CD4-positive, alpha-beta memory T cell (primary cell): ENCODE measurements at regions not wholly inside any gene's neighbourhood (a gene's known extent, or its start where the extent isn't known, plus 50 kb on each side); places are given as distances from the start of the nearest gene placed in this dataset.

Experiments
- CTCF ChIA-PET: fragments of 350-600 bp; sonication (Branson Sonifier 250); formaldehyde crosslinking; loops from one replicate; lab custom pipeline; 2021; ENCODE audit warnings: inconsistent platforms; ENCODE audit not compliant: partially characterized antibody; lab: Charles Lee
- POLR2A ChIA-PET: fragments of 350-600 bp; sonication (Branson Sonifier 250); formaldehyde crosslinking; loops from one replicate; lab custom pipeline; 2021; ENCODE audit not compliant: partially characterized antibody; lab: Charles Lee
- DNase-seq, 5 donors: peaks; one replicate each; pipeline versions ENCODE4 v3.0.0 to v3.0.0-alpha.2; 2020 to 2022; ENCODE audit warnings: mixed read lengths in 1 of 5
- H3K27ac ChIP-seq: one replicate; pipeline ENCODE4 v1.7.0; 2013; ENCODE audit warnings: low read depth, low read length
- H3K27me3 ChIP-seq: 2 replicates; pipeline ENCODE4 v1.7.0; 2013; ENCODE audit warnings: mild to moderate bottlenecking, low read length, moderate library complexity; ENCODE audit not compliant: insufficient read depth
- H3K36me3 ChIP-seq: 2 replicates; pipeline ENCODE4 v1.7.0; 2013; ENCODE audit warnings: mild to moderate bottlenecking, low read length, moderate library complexity; ENCODE audit not compliant: insufficient read depth
- H3K4me1 ChIP-seq: 2 replicates; pipeline ENCODE4 v1.7.0; 2013; ENCODE audit warnings: mild to moderate bottlenecking, low read length, moderate library complexity; ENCODE audit not compliant: insufficient read depth
- H3K4me3 ChIP-seq, 2 donors: one replicate each; pipeline ENCODE4 v1.7.0; 2013; ENCODE audit warnings: low read length in 2 of 2, mild to moderate bottlenecking in 1 of 2
- H3K9me3 ChIP-seq, 2 donors: one replicate each; pipeline ENCODE4 v1.7.0; 2013; ENCODE audit warnings: low read length in 2 of 2, control low read depth in 1 of 2; ENCODE audit not compliant: control insufficient read depth in 1 of 2
- H3K27ac Mint-ChIP-seq, 7 donors: one replicate each; pipeline ENCODE4 v1.8.0; 2020 to 2021; ENCODE audit warnings: mixed read lengths in 7 of 7, mild to moderate bottlenecking in 6 of 7, inconsistent platforms in 3 of 7, moderate library complexity in 3 of 7
- H3K27me3 Mint-ChIP-seq, 2 donors: one replicate each; pipeline ENCODE4 v1.8.0; 2020 to 2021; ENCODE audit warnings: mixed read lengths in 2 of 2
- H3K36me3 Mint-ChIP-seq, 2 donors: one replicate each; pipeline ENCODE4 v1.8.0; 2020 to 2021; ENCODE audit warnings: mixed read lengths in 2 of 2, inconsistent platforms in 1 of 2, mild to moderate bottlenecking in 1 of 2
- H3K4me1 Mint-ChIP-seq, 4 donors: one replicate each; pipeline ENCODE4 v1.8.0; 2020 to 2021; ENCODE audit warnings: mixed read lengths in 4 of 4, mild to moderate bottlenecking in 1 of 4
- H3K4me3 Mint-ChIP-seq, 8 donors: one replicate each; pipeline ENCODE4 v1.8.0; 2020 to 2021; ENCODE audit warnings: mixed read lengths in 8 of 8, mild to moderate bottlenecking in 7 of 8, moderate library complexity in 6 of 8, inconsistent platforms in 3 of 8
- H3K9me3 Mint-ChIP-seq, 8 donors: one replicate each; pipeline ENCODE4 v1.8.0; 2020 to 2021; ENCODE audit warnings: mixed read lengths in 8 of 8, mild to moderate bottlenecking in 5 of 8, inconsistent platforms in 3 of 8, moderate library complexity in 1 of 8
- intact Hi-C: fragments of 100-400 bp; cut with micrococcal nuclease; formaldehyde crosslinking; loops from one replicate; pipeline ENCODE4 v1.15.1; 2023

- peaks cover 1 to 4% of the 10 kb centered on the region in 2 donors for H3K27me3 Mint-ChIP-seq
- no peaks in the 10 kb centered on the region for H3K4me1 ChIP-seq
- H3K4me3 ChIP-seq, result no peak overlapping the region
- no peaks in the 10 kb centered on the region for H3K9me3 ChIP-seq
- no peak for DNase-seq
- H3K36me3 Mint-ChIP-seq, result peaks cover 0 to 2% of the 10 kb centered on the region in 2 donors
- H3K9me3 Mint-ChIP-seq, result peaks cover 0 to 7% (median 2%) of the 10 kb centered on the region in 8 donors
- H3K4me1 Mint-ChIP-seq, result peaks cover 14 to 26% (median 20%) of the 10 kb centered on the region in 4 donors
- intact Hi-C loops, result loop anchor here (10.0 kb wide), 1 partner anchor 419 kb away; no protein-coding TSS in a partner anchor
- no peaks in the 10 kb centered on the region for H3K27me3 ChIP-seq
- no peak overlapping the region for H3K4me3 Mint-ChIP-seq
- H3K36me3 ChIP-seq, result no peaks in the 10 kb centered on the region
- ChIA-PET CTCF (interaction anchor here (1.3 to 6.9 kb wide), 3 partner anchors 28 to 504 kb away, joined by 3 to 68 read pairs (median 30); no protein-coding TSS in a partner anchor), POLR2A (no interaction called here)
- no peak overlapping the region for H3K27ac ChIP-seq
- H3K27ac Mint-ChIP-seq, result no peak overlapping the region
Observed at GRCh38 chr12:94073441-94074051, 74.8 kb upstream of the PLXNC1 start.

- Mint-ChIP-seq H3K4me3 (no peak overlapping the region), H3K27ac (no peak overlapping the region), H3K27me3 (peaks cover 1 to 5% of the 10 kb centered on the region in 2 donors), H3K36me3 (peaks cover 0 to 2% of the 10 kb centered on the region in 2 donors), H3K4me1 (peaks cover 14 to 30% (median 22%) of the 10 kb centered on the region in 4 donors), H3K9me3 (peaks cover 0 to 3% (median 0%) of the 10 kb centered on the region in 8 donors)
- no peaks in the 10 kb centered on the region for H3K27me3 ChIP-seq
- H3K9me3 ChIP-seq, result no peaks in the 10 kb centered on the region
- no peaks in the 10 kb centered on the region for H3K36me3 ChIP-seq
- intact Hi-C loops, result loop anchor here (10.0 kb wide), 1 partner anchor 420 kb away; no protein-coding TSS in a partner anchor
- no peak for DNase-seq
- no peak overlapping the region for H3K4me3 ChIP-seq
- CTCF ChIA-PET, result interaction anchor here (0.6 to 6.9 kb wide), 18 partner anchors 9 to 1856 kb away, joined by 3 to 68 read pairs (median 4); partner anchors contain the start of gene SOCS2
- POLR2A ChIA-PET, result interaction anchor here (0.6 to 1.0 kb wide), 4 partner anchors 26 to 997 kb away, joined by 3 to 4 read pairs (median 3); no protein-coding TSS in a partner anchor
- H3K4me1 ChIP-seq, result no peaks in the 10 kb centered on the region
- H3K27ac ChIP-seq, result no peak overlapping the region
Observed at GRCh38 chr12:94074216-94074979, 74.0 kb upstream of the PLXNC1 start.

GRCh38 chr12:94074980-94075629 is 73.3 kb upstream of the PLXNC1 start:
- intact Hi-C loops, result loop anchor here (1.0 to 10.0 kb wide), 3 partner anchors 308 to 506 kb away; no protein-coding TSS in a partner anchor
- no peaks in the 10 kb centered on the region for H3K9me3 ChIP-seq
- ChIA-PET CTCF (interaction anchor here (0.6 to 6.9 kb wide), 21 partner anchors 8 to 1857 kb away, joined by 3 to 68 read pairs (median 4); partner anchors contain the start of gene SOCS2), POLR2A (interaction anchor here (0.6 to 1.0 kb wide), 3 partner anchors 25 to 627 kb away, joined by 3 read pairs; no protein-coding TSS in a partner anchor)
- H3K4me1 ChIP-seq, result no peaks in the 10 kb centered on the region
- no peaks in the 10 kb centered on the region for H3K27me3 ChIP-seq
- no peak for DNase-seq
- peaks cover 14 to 26% (median 20%) of the 10 kb centered on the region in 4 donors for H3K4me1 Mint-ChIP-seq
- H3K27ac Mint-ChIP-seq, result no peak overlapping the region
- no peak overlapping the region for H3K4me3 Mint-ChIP-seq
- peaks cover 0 to 2% of the 10 kb centered on the region in 2 donors for H3K36me3 Mint-ChIP-seq
- H3K27ac ChIP-seq, result no peak overlapping the region
- no peaks in the 10 kb centered on the region for H3K36me3 ChIP-seq
- H3K27me3 Mint-ChIP-seq, result peaks cover 1 to 5% of the 10 kb centered on the region in 2 donors
- peaks cover 0 to 3% (median 0%) of the 10 kb centered on the region in 8 donors for H3K9me3 Mint-ChIP-seq
- H3K4me3 ChIP-seq, result no peak overlapping the region

GRCh38 chr12:94077209-94077608 is 71.2 kb upstream of the PLXNC1 start:
- no peak overlapping the region for H3K4me3 Mint-ChIP-seq
- peaks cover 7 to 12% (median 10%) of the 10 kb centered on the region in 4 donors for H3K4me1 Mint-ChIP-seq
- Histone ChIP-seq H3K27me3 (no peaks in the 10 kb centered on the region), H3K4me1 (no peaks in the 10 kb centered on the region), H3K36me3 (no peaks in the 10 kb centered on the region), H3K9me3 (no peaks in the 10 kb centered on the region), H3K27ac (no peak overlapping the region), H3K4me3 (no peak overlapping the region)
- ChIA-PET CTCF (interaction anchor here (0.9 to 6.9 kb wide), 3 partner anchors 25 to 575 kb away, joined by 3 to 68 read pairs (median 30); no protein-coding TSS in a partner anchor), POLR2A (no interaction called here)
- no peaks in the 10 kb centered on the region for H3K9me3 Mint-ChIP-seq
- intact Hi-C loops, result loop anchor here (10.0 kb wide), 1 partner anchor 422 kb away; no protein-coding TSS in a partner anchor
- no peak overlapping the region for H3K27ac Mint-ChIP-seq
- no peaks in the 10 kb centered on the region for H3K36me3 Mint-ChIP-seq
- DNase-seq, result no peak
- H3K27me3 Mint-ChIP-seq, result peaks cover 1 to 5% of the 10 kb centered on the region in 2 donors

- H3K9me3 Mint-ChIP-seq, result peaks cover 0 to under 1% (median 0%) of the 10 kb centered on the region in 8 donors
- intact Hi-C loops, result loop anchor here (10.0 kb wide), 1 partner anchor 423 kb away; no protein-coding TSS in a partner anchor
- H3K4me1 ChIP-seq, result no peaks in the 10 kb centered on the region
- ChIA-PET CTCF (interaction anchor here (0.6 to 6.1 kb wide), 3 partner anchors 24 to 312 kb away, joined by 3 to 30 read pairs (median 7); no protein-coding TSS in a partner anchor), POLR2A (no interaction called here)
- no peak overlapping the region for H3K27ac ChIP-seq
- H3K36me3 Mint-ChIP-seq, result peaks cover 0 to under 1% of the 10 kb centered on the region in 2 donors
- no peaks in the 10 kb centered on the region for H3K9me3 ChIP-seq
- no peaks in the 10 kb centered on the region for H3K27me3 ChIP-seq
- H3K4me3 ChIP-seq, result no peak overlapping the region
- H3K4me1 Mint-ChIP-seq, result peaks cover 7 to 12% (median 10%) of the 10 kb centered on the region in 4 donors
- peaks cover 1 to 5% of the 10 kb centered on the region in 2 donors for H3K27me3 Mint-ChIP-seq
- H3K27ac Mint-ChIP-seq, result peak overlapping the region in 5 of 7 donors; percentile 2 to 71 (median 28)
- no peaks in the 10 kb centered on the region for H3K36me3 ChIP-seq
- DNase-seq, result no peak
- H3K4me3 Mint-ChIP-seq, result peak overlapping the region in 2 of 8 donors; percentile 1 to 3
Observed at GRCh38 chr12:94078138-94078723, 70.1 kb upstream of the PLXNC1 start.

GRCh38 chr12:94078736-94079509 is 69.5 kb upstream of the PLXNC1 start:
- intact Hi-C loops, result loop anchor here (10.0 kb wide), 1 partner anchor 424 kb away; no protein-coding TSS in a partner anchor
- no peak overlapping the region for H3K27ac Mint-ChIP-seq
- Histone ChIP-seq H3K27ac (no peak overlapping the region), H3K9me3 (no peaks in the 10 kb centered on the region), H3K4me1 (no peaks in the 10 kb centered on the region), H3K4me3 (no peak overlapping the region), H3K27me3 (no peaks in the 10 kb centered on the region), H3K36me3 (no peaks in the 10 kb centered on the region)
- H3K4me3 Mint-ChIP-seq, result no peak overlapping the region
- peaks cover 0 to 7% of the 10 kb centered on the region in 2 donors for H3K36me3 Mint-ChIP-seq
- peaks cover 0 to 2% (median 0%) of the 10 kb centered on the region in 8 donors for H3K9me3 Mint-ChIP-seq
- H3K27me3 Mint-ChIP-seq, result peaks cover 1 to 8% of the 10 kb centered on the region in 2 donors
- POLR2A ChIA-PET, result no interaction called here
- CTCF ChIA-PET, result interaction anchor here (1.3 to 6.1 kb wide), 2 partner anchors 23 to 313 kb away, joined by 7 to 30 read pairs; no protein-coding TSS in a partner anchor
- H3K4me1 Mint-ChIP-seq, result peaks cover 7 to 12% (median 10%) of the 10 kb centered on the region in 4 donors
- no peak for DNase-seq
